Peyer's patch (tissue), 4 donors: ENCODE measurements at regions not wholly inside any gene's neighbourhood (a gene's known extent, or its start where the extent isn't known, plus 50 kb on each side); places are given as distances from the start of the nearest gene placed in this dataset.

ENCODE experiments used
- CTCF ChIP-seq, 6 experiments: fragments of 450-650 bp in 4 of 6; fragments of 200-600 bp in 2 of 6; sonication (generic) in 1 of 6; IDR thresholded peaks; one replicate each; pipeline ENCODE4 v1.5.1; 2017 to 2019; ENCODE audit warnings: antibody characterized with exemption in 6 of 6, mild to moderate bottlenecking in 3 of 6, moderate library complexity in 1 of 6
- POLR2A ChIP-seq, 2 donors: fragments of 450-650 bp; IDR thresholded peaks; one replicate each; pipeline ENCODE4 v1.5.1; 2017; ENCODE audit warnings: antibody characterized with exemption in 2 of 2, mild to moderate bottlenecking in 2 of 2, moderate library complexity in 2 of 2

GRCh38 chr17:13320046-13320785, 281.5 kb downstream of the HS3ST3A1 start:
- TF ChIP-seq CTCF (IDR thresholded peaks at IDR 0.05), result no peak
- TF ChIP-seq POLR2A (IDR thresholded peaks at IDR 0.05), result no peak
